Medulla oblongata (tissue), 1 donor: ENCODE measurements at regions not wholly inside any gene's neighbourhood (a gene's known extent, or its start where the extent isn't known, plus 50 kb on each side); places are given as distances from the start of the nearest gene placed in this dataset.
"Not testable (repeated sequence)": the region's sequence is repeated elsewhere in the genome, so short reads cannot be mapped to it uniquely, and the experiment has no call there.

Experiments used
- DNase-seq: peaks from one replicate; pipeline ENCODE4 v3.0.0-alpha.2; 2015; ENCODE audit errors: extremely low spot score

GRCh38 chr7:101708223-101708622 is 79.1 kb upstream of the MYL10 start:
- no peak for DNase-seq

GRCh38 chr7:101712652-101713051 is 83.6 kb upstream of the MYL10 start:
- DNase-seq, result no peak

- no peak for DNase-seq
These were observed 85.0 kb upstream of the MYL10 start for GRCh38 chr7:101714097-101714496.

GRCh38 chr7:101717628-101718357 is 88.7 kb upstream of the MYL10 start:
- peak; percentile 35 for DNase-seq

- no peak for DNase-seq
These were observed 89.4 kb upstream of the MYL10 start for GRCh38 chr7:101718363-101719122.

- DNase-seq, result no peak
These were observed 90.0 kb upstream of the MYL10 start for GRCh38 chr7:101719123-101719470.

- no peak for DNase-seq
These were observed 91.2 kb upstream of the MYL10 start for GRCh38 chr7:101720324-101720723.

- DNase-seq, result no peak
These were observed 93.2 kb upstream of the MYL10 start for GRCh38 chr7:101722247-101722646.

- no peak for DNase-seq
These were observed 93.6 kb upstream of the CUX1 start for GRCh38 chr7:101723835-101724234.

- no peak for DNase-seq
These were observed 92.5 kb upstream of the CUX1 start for GRCh38 chr7:101724957-101725356.

- no peak for DNase-seq
These were observed 91.5 kb upstream of the CUX1 start for GRCh38 chr7:101725921-101726320.

GRCh38 chr7:101727184-101727583 is 90.2 kb upstream of the CUX1 start:
- no peak for DNase-seq

- DNase-seq, result no peak
These were observed 89.3 kb upstream of the CUX1 start for GRCh38 chr7:101728128-101728527.

- DNase-seq, result not testable (repeated sequence)
These were observed 88.6 kb upstream of the CUX1 start for GRCh38 chr7:101728873-101729240.

GRCh38 chr7:101729241-101729883 is 88.1 kb upstream of the CUX1 start:
- no peak for DNase-seq

GRCh38 chr7:101731502-101732084 is 85.8 kb upstream of the CUX1 start:
- DNase-seq, result no peak

GRCh38 chr7:101733713-101734475 is 83.5 kb upstream of the CUX1 start:
- DNase-seq, result peak; percentile 18

GRCh38 chr7:101736084-101736483 is 81.3 kb upstream of the CUX1 start:
- no peak for DNase-seq

- DNase-seq, result no peak
These were observed 77.5 kb upstream of the CUX1 start for GRCh38 chr7:101739775-101740398.

- DNase-seq, result no peak
These were observed 76.3 kb upstream of the CUX1 start for GRCh38 chr7:101740981-101741725.
